ENCODE measurements at regions not wholly inside any gene's neighbourhood (a gene's known extent, or its start where the extent isn't known, plus 50 kb on each side); places are given as distances from the start of the nearest gene placed in this dataset.

DNA sequence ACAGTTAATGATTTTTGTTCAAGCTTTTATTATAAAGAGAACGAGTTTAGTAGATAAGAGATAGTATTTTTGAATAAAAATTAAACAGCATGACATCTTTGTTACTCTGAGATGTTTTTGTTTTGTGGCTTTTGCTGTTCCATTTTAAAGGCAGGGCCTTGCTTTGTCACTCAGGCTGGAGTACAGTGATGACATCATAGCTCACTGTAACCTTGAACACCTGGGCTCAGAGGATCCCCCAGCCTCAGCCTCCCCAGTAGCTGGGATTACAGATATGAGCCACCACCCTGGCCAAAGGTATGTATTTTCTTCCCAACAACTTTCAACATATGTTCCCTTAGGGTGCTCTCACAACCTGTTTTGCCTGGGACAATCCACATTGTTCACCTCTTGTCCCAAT, 730.9 kb upstream of the RGMB start:
- TF ChIP-seq, protein P1, sequence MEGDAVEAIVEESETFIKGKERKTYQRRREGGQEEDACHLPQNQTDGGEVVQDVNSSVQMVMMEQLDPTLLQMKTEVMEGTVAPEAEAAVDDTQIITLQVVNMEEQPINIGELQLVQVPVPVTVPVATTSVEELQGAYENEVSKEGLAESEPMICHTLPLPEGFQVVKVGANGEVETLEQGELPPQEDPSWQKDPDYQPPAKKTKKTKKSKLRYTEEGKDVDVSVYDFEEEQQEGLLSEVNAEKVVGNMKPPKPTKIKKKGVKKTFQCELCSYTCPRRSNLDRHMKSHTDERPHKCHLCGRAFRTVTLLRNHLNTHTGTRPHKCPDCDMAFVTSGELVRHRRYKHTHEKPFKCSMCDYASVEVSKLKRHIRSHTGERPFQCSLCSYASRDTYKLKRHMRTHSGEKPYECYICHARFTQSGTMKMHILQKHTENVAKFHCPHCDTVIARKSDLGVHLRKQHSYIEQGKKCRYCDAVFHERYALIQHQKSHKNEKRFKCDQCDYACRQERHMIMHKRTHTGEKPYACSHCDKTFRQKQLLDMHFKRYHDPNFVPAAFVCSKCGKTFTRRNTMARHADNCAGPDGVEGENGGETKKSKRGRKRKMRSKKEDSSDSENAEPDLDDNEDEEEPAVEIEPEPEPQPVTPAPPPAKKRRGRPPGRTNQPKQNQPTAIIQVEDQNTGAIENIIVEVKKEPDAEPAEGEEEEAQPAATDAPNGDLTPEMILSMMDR (conservative IDR thresholded peaks at IDR 0.05; ENCODE audit: low read depth, low read length): no peak
- TF ChIP-seq EZH2 (IDR thresholded peaks at IDR 0.05; ENCODE audit: borderline replicate concordance, low read depth, low read length, poor library complexity, severe bottlenecking): no peak
